HCT116 (cell line): ENCODE measurements at regions not wholly inside any gene's neighbourhood (a gene's known extent, or its start where the extent isn't known, plus 50 kb on each side); places are given as distances from the start of the nearest gene placed in this dataset.

ENCODE experiments used
- ATAC-seq: fragments of 200-7000 bp; cut with Tn5 transposase; 2 replicates; pipeline ENCODE4 v1.9.1; 2020; ENCODE audit warnings: mild to moderate bottlenecking, moderate library complexity
- BruUV-seq: library from RNA; stranded (reverse); fragments of 400-500 nt; replicated peaks from 2 replicates; lab custom pipeline; 2021; lab: Mats Ljungman, UMichigan
- CTCF ChIA-PET: fragments of 300-600 bp; sonication (Branson Sonifier 250); formaldehyde crosslinking; loops from one replicate; lab custom pipeline; 2021; ENCODE audit warnings: antibody characterized with exemption; lab: Charles Lee
- POLR2A ChIA-PET: fragments of 300-600, 350-600 bp; sonication (Branson Sonifier 250); formaldehyde crosslinking; loops from one replicate; lab custom pipeline; 2021; ENCODE audit warnings: antibody characterized with exemption; lab: Charles Lee
- RAD21 ChIA-PET, 2 experiments: fragments of 300-600 bp; sonication (Branson Sonifier 250); formaldehyde crosslinking; loops; one replicate each; lab custom pipeline; 2023; ENCODE audit warnings: low total read pairs in 2 of 2; ENCODE audit not compliant: uncharacterized antibody in 2 of 2, unreplicated experiment in 2 of 2, low non-redundant PET in 1 of 2; lab: Charles Lee
- DNase-seq: peaks from one replicate; pipeline ENCODE4 v3.0.0-alpha.2; 2010; ENCODE audit warnings: low read depth, low spot score
- H2AFZ ChIP-seq: fragments of 200-600 bp; shearing (Covaris generic), sonication (generic); 2 replicates; pipeline ENCODE4 v1.6.1; 2017; ENCODE audit warnings: low read depth, mixed run types, mixed read lengths, antibody characterized with exemption, low read length; ENCODE audit not compliant: poor library complexity, severe bottlenecking
- H3K27ac ChIP-seq: 2 replicates; pipeline ENCODE4 v1.5.1; 2012; ENCODE audit warnings: low read depth, low read length
- H3K27me3 ChIP-seq: fragments of 200-600 bp; sonication (generic); 2 replicates; pipeline ENCODE4 v1.6.1; 2016; ENCODE audit warnings: mixed run types, low read length, mixed read lengths; ENCODE audit not compliant: insufficient read depth
- H3K36me3 ChIP-seq, 2 experiments: fragments of 200-500 bp in 1 of 2; fragments of 200-600 bp in 1 of 2; sonication (Bioruptor generic) in 1 of 2; sonication (generic) in 1 of 2; 2 replicates each; pipeline versions ENCODE4 v1.5.1 to v1.6.1; 2014 to 2016; ENCODE audit warnings: low read length in 2 of 2, inconsistent platforms in 1 of 2, mixed read lengths in 1 of 2, mixed run types in 1 of 2; ENCODE audit not compliant: insufficient read depth in 2 of 2, control insufficient read depth in 1 of 2
- H3K4me1 ChIP-seq, 2 experiments: fragments of 200-600 bp in 1 of 2; sonication (generic) in 1 of 2; 2 replicates each; pipeline versions ENCODE4 v1.5.1 to v1.6.1; 2012 to 2017; ENCODE audit warnings: low read length in 2 of 2, inconsistent platforms in 1 of 2, mild to moderate bottlenecking in 1 of 2, mixed read lengths in 1 of 2, mixed run types in 1 of 2, moderate library complexity in 1 of 2; ENCODE audit not compliant: insufficient read depth in 2 of 2, control insufficient read depth in 1 of 2
- H3K4me2 ChIP-seq: fragments of 200-600 bp; sonication (generic); 2 replicates; pipeline ENCODE4 v1.6.1; 2017; ENCODE audit warnings: mixed run types, low read length, mixed read lengths
- H3K4me3 ChIP-seq, 2 experiments: fragments of 200-600 bp in 1 of 2; sonication (generic) in 1 of 2; replicated peaks in 1 of 2; 2 replicates each; pipeline ENCODE4 v1.5.1; 2011 to 2016; ENCODE audit warnings: low read length in 2 of 2, control low read depth in 1 of 2, low read depth in 1 of 2, mild to moderate bottlenecking in 1 of 2, mixed read lengths in 1 of 2, mixed run types in 1 of 2
- H3K79me2 ChIP-seq: fragments of 200-600 bp; sonication (generic); 2 replicates; pipeline ENCODE4 v1.6.1; 2017; ENCODE audit warnings: mild to moderate bottlenecking, mixed run types, low read length, moderate library complexity, mixed read lengths; ENCODE audit not compliant: insufficient read depth
- H3K9ac ChIP-seq: fragments of 200-600 bp; sonication (generic); 2 replicates; pipeline ENCODE4 v1.6.1; 2016; ENCODE audit warnings: low read length, mixed read lengths
- H3K9me2 ChIP-seq: fragments of 200-600 bp; sonication (generic), shearing (Covaris generic); 2 replicates; pipeline ENCODE4 v1.6.1; 2017; ENCODE audit warnings: mixed run types, mild to moderate bottlenecking, moderate library complexity; ENCODE audit not compliant: insufficient read depth
- H3K9me3 ChIP-seq, 2 experiments: fragments of 200-500 bp in 1 of 2; fragments of 200-600 bp in 1 of 2; sonication (Bioruptor generic) in 1 of 2; sonication (generic) in 1 of 2; 2 replicates each; pipeline ENCODE4 v1.6.1; 2014 to 2017; ENCODE audit warnings: low read length in 2 of 2, mixed read lengths in 2 of 2, inconsistent platforms in 1 of 2, low read depth in 1 of 2, mild to moderate bottlenecking in 1 of 2, mixed run types in 1 of 2, moderate library complexity in 1 of 2; ENCODE audit not compliant: control insufficient read depth in 1 of 2, insufficient read depth in 1 of 2
- H4K20me1 ChIP-seq: fragments of 200-600 bp; sonication (generic), shearing (Covaris generic); 2 replicates; pipeline ENCODE4 v1.6.1; 2017; ENCODE audit warnings: mixed run types, mild to moderate bottlenecking, moderate library complexity; ENCODE audit not compliant: insufficient read depth
- CEBPB ChIP-seq: IDR thresholded peaks from 2 replicates; pipeline ENCODE4 v1.6.1; 2012; ENCODE audit warnings: low read depth
- CTCF ChIP-seq, 3 experiments: fragments of 200-600 bp in 1 of 3; sonication (generic) in 1 of 3; IDR thresholded peaks in 2 of 3; conservative IDR thresholded peaks in 1 of 3; 2 replicates each; pipeline ENCODE4 v1.5.1; 2012 to 2017; ENCODE audit warnings: low read depth in 2 of 3, low read length in 2 of 3, antibody characterized with exemption in 1 of 3, borderline replicate concordance in 1 of 3, control low read depth in 1 of 3, mild to moderate bottlenecking in 1 of 3, mixed read lengths in 1 of 3, mixed run types in 1 of 3, moderate library complexity in 1 of 3; ENCODE audit not compliant: insufficient read depth in 1 of 3
- EGR1 ChIP-seq: IDR thresholded peaks from 2 replicates; pipeline ENCODE4 v1.6.1; 2012; ENCODE audit warnings: low read depth
- ELF1 ChIP-seq: IDR thresholded peaks from 2 replicates; pipeline ENCODE4 v1.6.1; 2012; ENCODE audit warnings: low read depth, borderline replicate concordance
- EZH2 ChIP-seq: fragments of 200-600 bp; sonication (generic); IDR thresholded peaks from 2 replicates; pipeline ENCODE4 v1.6.1; 2017; ENCODE audit warnings: antibody characterized with exemption, mixed run types
- EZH2phosphoT487 ChIP-seq: fragments of 200-600 bp; IDR thresholded peaks from 2 replicates; pipeline ENCODE4 v1.6.1; 2018; ENCODE audit warnings: antibody characterized with exemption, borderline replicate concordance
- JUND ChIP-seq: IDR thresholded peaks from 2 replicates; pipeline ENCODE4 v1.6.1; 2012
- POLR2A ChIP-seq: IDR thresholded peaks from 2 replicates; pipeline ENCODE4 v1.7.0; 2011; ENCODE audit warnings: borderline replicate concordance; ENCODE audit not compliant: insufficient read depth, insufficient read length; ENCODE audit errors: extremely low read depth
- POLR2AphosphoS5 ChIP-seq: IDR thresholded peaks from 2 replicates; pipeline ENCODE4 v1.6.1; 2011; ENCODE audit warnings: mild to moderate bottlenecking, low read depth, low read length, moderate library complexity
- RAD21 ChIP-seq: IDR thresholded peaks from 2 replicates; pipeline ENCODE4 v1.6.1; 2012; ENCODE audit warnings: low read depth, mild to moderate bottlenecking
- REST ChIP-seq: IDR thresholded peaks from 2 replicates; pipeline ENCODE4 v1.6.1; 2012; ENCODE audit warnings: low read depth
- SIN3A ChIP-seq: IDR thresholded peaks from 2 replicates; pipeline ENCODE4 v1.6.1; 2012; ENCODE audit warnings: low read depth
- SP1 ChIP-seq: IDR thresholded peaks from 2 replicates; pipeline ENCODE4 v1.6.1; 2012; ENCODE audit warnings: low read depth
- SRF ChIP-seq: IDR thresholded peaks from 2 replicates; pipeline ENCODE4 v1.6.1; 2012; ENCODE audit warnings: low read depth
- TCF7L2 ChIP-seq: IDR thresholded peaks from 2 replicates; pipeline ENCODE4 v1.7.0; 2011; ENCODE audit warnings: borderline replicate concordance, inconsistent platforms; ENCODE audit not compliant: insufficient read depth, insufficient read length; ENCODE audit errors: extremely low read depth
- YY1 ChIP-seq: IDR thresholded peaks from 2 replicates; pipeline ENCODE4 v1.6.1; 2011; ENCODE audit warnings: low read length, low read depth, moderate library complexity, mild to moderate bottlenecking; ENCODE audit not compliant: insufficient replicate concordance; ENCODE audit errors: extremely low read depth
- ZFX ChIP-seq: fragments of 450-650 bp; IDR thresholded peaks from 2 replicates; pipeline ENCODE4 v1.6.1; 2017
- ZNF274 ChIP-seq: fragments of 200-500 bp; sonication (Bioruptor generic); IDR thresholded peaks from 2 replicates; pipeline ENCODE4 v1.6.1; 2014; ENCODE audit warnings: mild to moderate bottlenecking, low read depth, low read length, inconsistent platforms
- intact Hi-C: fragments of 100-400 bp; cut with micrococcal nuclease; formaldehyde crosslinking; loops from 2 replicates; pipeline ENCODE4 v1.10.0; 2022
- TF ChIP-seq, protein P1 (sequence below): IDR thresholded peaks from 2 replicates; pipeline ENCODE4 v1.6.1; 2012
- TF ChIP-seq, protein P2 (sequence below): IDR thresholded peaks from 2 replicates; pipeline ENCODE4 v1.6.1; 2012

DNA sequence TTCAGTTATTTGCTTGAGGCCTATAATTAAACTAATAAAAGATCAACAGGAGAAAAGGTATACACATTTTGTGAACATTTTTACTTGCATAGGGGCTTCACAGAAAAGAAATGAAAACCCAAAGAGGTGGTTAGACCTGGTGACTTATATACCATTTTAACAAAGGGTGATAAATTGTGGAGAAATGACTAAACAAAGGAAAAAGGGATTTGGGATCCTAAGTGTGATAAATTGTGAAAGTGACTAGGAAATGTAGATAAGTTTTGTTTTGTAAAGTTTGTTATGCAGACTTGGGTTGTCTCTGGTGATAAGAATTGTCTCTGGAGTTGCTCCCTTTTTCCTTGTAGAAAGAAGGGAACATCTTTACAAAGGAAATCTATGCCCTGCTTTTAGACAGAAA, 86.1 kb upstream of the ZNF608 start:
- no TSS peak for BruUV-seq
- CTCF ChIA-PET, result no interaction called here
- no peak overlapping the region for H3K4me2 ChIP-seq

More for the DNA sequence above, 86.1 kb upstream of the ZNF608 start:
- DNase-seq (no peak), ATAC-seq (no peak)
- Histone ChIP-seq H3K79me2 (no peaks in the 10 kb centered on the region), H3K36me3 (no peaks in the 10 kb centered on the region), H3K27me3 (no peaks in the 10 kb centered on the region), H3K4me3 (no peak overlapping the region), H2AFZ (no peak overlapping the region), H3K9me3 (no peaks in the 10 kb centered on the region), H3K9ac (no peak overlapping the region), H3K4me1 (no peaks in the 10 kb centered on the region), H3K27ac (no peak overlapping the region), H4K20me1 (no peaks in the 10 kb centered on the region), H3K9me2 (no peaks in the 10 kb centered on the region)
- ChIA-PET POLR2A (no interaction called here), RAD21 (no interaction called here)
- intact Hi-C loops, result no loop called here
- TF ChIP-seq SP1 (no peak), EZH2phosphoT487 (no peak), SRF (no peak), REST (no peak), ZNF274 (no peak), RAD21 (no peak), CEBPB (no peak), YY1 (no peak), JUND (no peak), POLR2A (no peak), ZFX (no peak), POLR2AphosphoS5 (no peak), CTCF (IDR thresholded peaks at IDR 0.05 in 2 of 3, conservative IDR thresholded peaks at IDR 0.05 in 1 of 3; ENCODE audit: borderline replicate concordance in 1 of 3, insufficient read depth in 1 of 3, low read depth in 2 of 3, low read length in 2 of 3) (no peak), SIN3A (no peak), EGR1 (no peak), EZH2 (no peak), TCF7L2 (no peak), ELF1 (no peak)
- TF ChIP-seq, protein P1, sequence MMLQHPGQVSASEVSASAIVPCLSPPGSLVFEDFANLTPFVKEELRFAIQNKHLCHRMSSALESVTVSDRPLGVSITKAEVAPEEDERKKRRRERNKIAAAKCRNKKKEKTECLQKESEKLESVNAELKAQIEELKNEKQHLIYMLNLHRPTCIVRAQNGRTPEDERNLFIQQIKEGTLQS, result no peak
- TF ChIP-seq, protein P2, sequence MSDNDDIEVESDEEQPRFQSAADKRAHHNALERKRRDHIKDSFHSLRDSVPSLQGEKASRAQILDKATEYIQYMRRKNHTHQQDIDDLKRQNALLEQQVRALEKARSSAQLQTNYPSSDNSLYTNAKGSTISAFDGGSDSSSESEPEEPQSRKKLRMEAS, result no peak
